Prostate gland (tissue), 2 donors: ENCODE measurements at regions not wholly inside any gene's neighbourhood (a gene's known extent, or its start where the extent isn't known, plus 50 kb on each side); places are given as distances from the start of the nearest gene placed in this dataset.
"Not testable (repeated sequence)": the region's sequence is repeated elsewhere in the genome, so short reads cannot be mapped to it uniquely, and the experiment has no call there.

Experiments used
- DNase-seq: peaks from one replicate; pipeline ENCODE4 v3.0.0-alpha.2; 2019; ENCODE audit warnings: low spot score
- H3K27ac ChIP-seq, 2 donors: fragments of 200-600 bp; sonication (generic); 2 replicates each; pipeline ENCODE4 v1.5.1; 2017 to 2019
- H3K27me3 ChIP-seq: fragments of 200-600 bp; sonication (generic); replicated peaks from 2 replicates; pipeline ENCODE4 v1.5.1; 2019; ENCODE audit not compliant: insufficient read depth
- H3K36me3 ChIP-seq, 2 donors: fragments of 200-600 bp; sonication (generic); 1 replicate in 1 of 2; 2 replicates in 1 of 2; pipeline versions ENCODE4 v1.5.1 to v1.8.1; 2017 to 2019
- H3K4me1 ChIP-seq: fragments of 200-600 bp; sonication (generic); replicated peaks from 2 replicates; pipeline ENCODE4 v1.5.1; 2019
- H3K4me3 ChIP-seq, 2 donors: fragments of 200-600 bp; sonication (generic); 2 replicates each; pipeline ENCODE4 v1.5.1; 2017 to 2019
- H3K9me3 ChIP-seq: fragments of 200-600 bp; sonication (generic); 2 replicates; pipeline ENCODE4 v1.5.1; 2017
- CTCF ChIP-seq, 4 experiments: fragments of 200-600 bp in 2 of 4; fragments of 450-650 bp in 2 of 4; sonication (generic) in 2 of 4; IDR thresholded peaks; 1 replicate in 3 of 4; 2 replicates in 1 of 4; pipeline ENCODE4 v1.5.1; 2016 to 2019; ENCODE audit warnings: antibody characterized with exemption in 4 of 4, mild to moderate bottlenecking in 2 of 4, moderate library complexity in 2 of 4
- POLR2A ChIP-seq: fragments of 450-650 bp; IDR thresholded peaks from one replicate; pipeline ENCODE4 v1.6.1; 2016; ENCODE audit warnings: antibody characterized with exemption, mild to moderate bottlenecking
- POLR2AphosphoS5 ChIP-seq: sonication (generic); formaldehyde crosslinking; IDR thresholded peaks from one replicate; pipeline ENCODE4 v1.6.1; 2017; ENCODE audit warnings: antibody characterized with exemption
- WGBS: methylation state at CpG from one replicate; pipeline ENCODE4 v1.1.5; 2018; 5-methylcytosine and 5-hydroxymethylcytosine counted together
- intact Hi-C: fragments of 100-400 bp; cut with DNase I; formaldehyde crosslinking; loops from one replicate; pipeline ENCODE4 v1.14.2; 2022

GRCh38 chr9:82777366-82777765, 285.6 kb downstream of the RASEF start:
- no peaks in the 10 kb centered on the region for H3K9me3 ChIP-seq
- no peak for DNase-seq
- 90% methylated on average over 3 of the region's 3 CpGs for WGBS
- TF ChIP-seq CTCF (IDR thresholded peaks at IDR 0.05), result no peak
- no peak for TF ChIP-seq POLR2AphosphoS5
- no peak for TF ChIP-seq POLR2A
- no peak overlapping the region for H3K27ac ChIP-seq
- H3K4me1 ChIP-seq, result no peaks in the 10 kb centered on the region
- H3K36me3 ChIP-seq, result no peaks in the 10 kb centered on the region
- no peaks in the 10 kb centered on the region for H3K27me3 ChIP-seq
- H3K4me3 ChIP-seq, result no peak overlapping the region
- intact Hi-C loops, result no loop called here

GRCh38 chr9:82778923-82779322, 284.0 kb downstream of the RASEF start:
- intact Hi-C loops, result not testable (repeated sequence)

GRCh38 chr9:82780017-82780416, 282.9 kb downstream of the RASEF start:
- intact Hi-C loops, result no loop called here
- Histone ChIP-seq H3K4me3 (no peak overlapping the region), H3K27ac (no peak overlapping the region), H3K36me3 (no peaks in the 10 kb centered on the region), H3K4me1 (no peaks in the 10 kb centered on the region), H3K9me3 (no peaks in the 10 kb centered on the region), H3K27me3 (no peaks in the 10 kb centered on the region)
- DNase-seq, result no peak
- TF ChIP-seq POLR2AphosphoS5, result no peak
- TF ChIP-seq POLR2A, result no peak
- no peak for TF ChIP-seq CTCF (IDR thresholded peaks at IDR 0.05)
- WGBS, result 91% methylated on average over 2 of the region's 2 CpGs

More at GRCh38 chr9:82778923-82779322, 284.0 kb downstream of the RASEF start:
- not testable (repeated sequence) for H3K4me1 ChIP-seq, DNase-seq, H3K27me3 ChIP-seq, H3K9me3 ChIP-seq, H3K36me3 ChIP-seq, H3K27ac ChIP-seq, H3K4me3 ChIP-seq
- WGBS, result 99% methylated on average over 4 of the region's 4 CpGs

GRCh38 chr9:82781921-82782392, 281.0 kb downstream of the RASEF start:
- no peaks in the 10 kb centered on the region for H3K27me3 ChIP-seq
- H3K4me3 ChIP-seq, result no peak overlapping the region
- no peaks in the 10 kb centered on the region for H3K4me1 ChIP-seq
- WGBS, result 20% methylated on average over 6 of the region's 6 CpGs
- H3K36me3 ChIP-seq, result no peaks in the 10 kb centered on the region
- H3K9me3 ChIP-seq, result no peaks in the 10 kb centered on the region
- TF ChIP-seq POLR2AphosphoS5 (no peak), POLR2A (no peak), CTCF (IDR thresholded peaks at IDR 0.05) (no peak)
- no peak overlapping the region for H3K27ac ChIP-seq
- intact Hi-C loops, result no loop called here
- no peak for DNase-seq

- no peak for TF ChIP-seq POLR2A
- TF ChIP-seq POLR2AphosphoS5, result no peak
- TF ChIP-seq CTCF (IDR thresholded peaks at IDR 0.05), result no peak
- intact Hi-C loops, result no loop called here
- Histone ChIP-seq H3K27ac (no peak overlapping the region), H3K4me3 (no peak overlapping the region), H3K9me3 (no peaks in the 10 kb centered on the region), H3K36me3 (no peaks in the 10 kb centered on the region), H3K27me3 (no peaks in the 10 kb centered on the region), H3K4me1 (no peaks in the 10 kb centered on the region)
- no peak for DNase-seq
- WGBS, result 96% methylated on average over 1 of the region's 1 CpG
Observed at GRCh38 chr9:82783045-82783444, 279.9 kb downstream of the RASEF start.
